Stimulated activated naive CD8-positive, alpha-beta T cell treated with anti-CD3 and anti-CD28 coated beads, Interleukin-15, Interleukin-2, amounts not matched to agents 100 ng/mL and 50 ng/mL, for 24 hours (primary cell): ENCODE measurements at regions not wholly inside any gene's neighbourhood (a gene's known extent, or its start where the extent isn't known, plus 50 kb on each side); places are given as distances from the start of the nearest gene placed in this dataset.
"Not testable (repeated sequence)": the region's sequence is repeated elsewhere in the genome, so short reads cannot be mapped to it uniquely, and the experiment has no call there.

Experiments used
- H3K27ac Mint-ChIP-seq: one replicate; pipeline ENCODE4 v1.8.0; 2021; ENCODE audit warnings: mild to moderate bottlenecking, mixed read lengths
- H3K27me3 Mint-ChIP-seq: one replicate; pipeline ENCODE4 v1.8.0; 2021; ENCODE audit warnings: mixed read lengths
- H3K36me3 Mint-ChIP-seq: one replicate; pipeline ENCODE4 v1.8.0; 2021; ENCODE audit warnings: low read depth, mixed read lengths
- H3K4me1 Mint-ChIP-seq: one replicate; pipeline ENCODE4 v1.8.0; 2021; ENCODE audit warnings: low read depth, mixed read lengths
- H3K4me3 Mint-ChIP-seq: one replicate; pipeline ENCODE4 v1.8.0; 2021; ENCODE audit warnings: mild to moderate bottlenecking, mixed read lengths
- H3K9me3 Mint-ChIP-seq: one replicate; pipeline ENCODE4 v1.8.0; 2021; ENCODE audit warnings: mixed read lengths

- peak overlapping the region; percentile 94 for H3K4me3 Mint-ChIP-seq
- H3K27me3 Mint-ChIP-seq, H3K9me3 Mint-ChIP-seq: not testable (repeated sequence)
- H3K27ac Mint-ChIP-seq = peak overlapping the region; percentile 99
- peaks cover 26% of the 10 kb centered on the region for H3K4me1 Mint-ChIP-seq
- H3K36me3 Mint-ChIP-seq = peaks cover 23% of the 10 kb centered on the region
Observed at GRCh38 chr16:29612381-29613306, 50.4 kb upstream of the SPN start.
